IPS-20b (cell line): ENCODE measurements at regions not wholly inside any gene's neighbourhood (a gene's known extent, or its start where the extent isn't known, plus 50 kb on each side); places are given as distances from the start of the nearest gene placed in this dataset.
"Not testable (repeated sequence)": the region's sequence is repeated elsewhere in the genome, so short reads cannot be mapped to it uniquely, and the experiment has no call there.

ENCODE experiments used
- H3K27ac ChIP-seq: one replicate; pipeline ENCODE4 v1.5.1; 2013; ENCODE audit warnings: low read length
- H3K27me3 ChIP-seq: 2 replicates; pipeline ENCODE4 v1.6.1; 2013; ENCODE audit warnings: mild to moderate bottlenecking, low read length, inconsistent platforms; ENCODE audit not compliant: insufficient read depth
- H3K36me3 ChIP-seq: 2 replicates; pipeline ENCODE4 v1.6.1; 2013; ENCODE audit warnings: low read depth, mild to moderate bottlenecking, inconsistent platforms, low read length, moderate library complexity; ENCODE audit not compliant: insufficient read depth
- H3K4me1 ChIP-seq: 2 replicates; pipeline ENCODE4 v1.6.1; 2013; ENCODE audit warnings: mild to moderate bottlenecking, control low read depth, inconsistent platforms, low read length, moderate library complexity; ENCODE audit not compliant: insufficient read depth
- H3K4me3 ChIP-seq: 2 replicates; pipeline ENCODE4 v1.5.1; 2013; ENCODE audit warnings: mild to moderate bottlenecking, low read length, inconsistent platforms
- H3K9ac ChIP-seq: 2 replicates; pipeline ENCODE4 v1.6.1; 2013; ENCODE audit warnings: low read depth, mild to moderate bottlenecking, inconsistent platforms, low read length, moderate library complexity
- H3K9me3 ChIP-seq: 2 replicates; pipeline ENCODE4 v1.6.1; 2013; ENCODE audit warnings: mild to moderate bottlenecking, low read depth, low read length, inconsistent platforms; ENCODE audit not compliant: insufficient read depth

GRCh38 chr2:67186326-67186725, 210.8 kb upstream of the ETAA1 start:
- Histone ChIP-seq H3K27me3 (no peaks in the 10 kb centered on the region), H3K4me3 (no peak overlapping the region), H3K9ac (no peak overlapping the region), H3K4me1 (no peaks in the 10 kb centered on the region), H3K27ac (no peak overlapping the region), H3K9me3 (no peaks in the 10 kb centered on the region), H3K36me3 (no peaks in the 10 kb centered on the region)

DNA sequence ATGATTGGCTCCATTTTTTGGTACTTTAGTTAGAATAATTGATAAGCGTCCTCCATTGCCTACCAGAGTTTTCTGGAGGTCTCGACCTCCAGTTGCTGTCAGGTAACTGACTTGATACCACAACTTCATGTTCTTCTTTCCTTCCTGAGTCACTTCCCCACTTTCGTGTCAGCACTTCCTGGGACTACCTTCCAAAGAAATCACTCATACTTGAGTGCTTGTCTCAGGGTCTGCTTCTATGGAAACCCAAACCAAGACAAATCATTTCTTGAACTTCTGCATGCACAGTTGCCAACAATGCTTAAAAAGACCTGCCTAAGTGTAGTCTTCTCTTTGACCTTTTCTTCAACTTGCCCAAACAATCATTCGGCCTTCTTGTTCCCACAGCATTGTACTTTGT, 210.3 kb upstream of the ETAA1 start:
- no peak overlapping the region for H3K4me3 ChIP-seq
- no peaks in the 10 kb centered on the region for H3K9me3 ChIP-seq
- no peak overlapping the region for H3K27ac ChIP-seq
- no peaks in the 10 kb centered on the region for H3K4me1 ChIP-seq
- no peak overlapping the region for H3K9ac ChIP-seq
- no peaks in the 10 kb centered on the region for H3K36me3 ChIP-seq
- H3K27me3 ChIP-seq, result no peaks in the 10 kb centered on the region

GRCh38 chr2:67195327-67195726, 201.8 kb upstream of the ETAA1 start:
- H3K4me1 ChIP-seq, H3K36me3 ChIP-seq, H3K9ac ChIP-seq, H3K27me3 ChIP-seq, H3K27ac ChIP-seq, H3K4me3 ChIP-seq: not testable (repeated sequence)
- H3K9me3 ChIP-seq, result peaks cover 12% of the 10 kb centered on the region; the same call in 1 of the 2 replicates

- Histone ChIP-seq H3K27ac (no peak overlapping the region), H3K4me3 (no peak overlapping the region), H3K36me3 (no peaks in the 10 kb centered on the region), H3K9ac (no peak overlapping the region), H3K9me3 (no peaks in the 10 kb centered on the region), H3K27me3 (no peaks in the 10 kb centered on the region), H3K4me1 (no peaks in the 10 kb centered on the region)
Observed at GRCh38 chr2:67201521-67201920, 195.6 kb upstream of the ETAA1 start.

- Histone ChIP-seq H3K36me3 (no peaks in the 10 kb centered on the region), H3K4me3 (no peak overlapping the region), H3K27ac (no peak overlapping the region), H3K4me1 (no peaks in the 10 kb centered on the region), H3K9me3 (no peaks in the 10 kb centered on the region), H3K9ac (no peak overlapping the region), H3K27me3 (no peaks in the 10 kb centered on the region)
Observed at GRCh38 chr2:67204349-67204748, 192.8 kb upstream of the ETAA1 start.

DNA sequence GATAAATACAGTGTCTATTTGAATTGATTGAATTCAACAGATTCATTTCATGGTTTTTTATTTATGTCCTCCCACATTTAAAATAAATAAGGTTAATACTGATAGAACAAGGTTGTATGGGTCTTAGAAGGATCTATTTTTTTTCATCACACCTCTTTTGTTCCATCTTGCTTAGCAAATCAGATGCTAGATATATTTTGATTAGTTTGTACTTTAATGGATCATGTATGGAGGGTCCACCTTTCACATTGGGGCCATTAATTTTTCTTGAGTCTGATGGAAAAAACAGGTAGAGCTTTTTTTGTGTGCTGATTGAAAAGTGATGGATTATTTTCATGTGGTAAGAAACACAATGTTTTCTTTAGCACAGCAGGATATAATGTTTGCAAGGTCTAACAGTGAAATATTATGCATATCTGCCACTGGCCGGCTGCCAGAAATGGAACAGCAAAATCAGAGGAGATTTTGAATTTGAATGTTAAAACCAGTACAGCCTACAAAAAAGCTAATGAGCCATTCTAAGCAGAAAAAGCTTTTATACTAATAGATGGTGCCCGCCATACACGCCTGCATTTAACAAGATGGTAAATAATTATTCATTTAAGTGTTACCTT, 188.1 kb upstream of the ETAA1 start:
- Histone ChIP-seq H3K4me3 (no peak overlapping the region), H3K9me3 (no peaks in the 10 kb centered on the region), H3K27me3 (no peaks in the 10 kb centered on the region), H3K27ac (no peak overlapping the region), H3K9ac (no peak overlapping the region), H3K4me1 (no peaks in the 10 kb centered on the region), H3K36me3 (no peaks in the 10 kb centered on the region)

- Histone ChIP-seq H3K27me3 (no peaks in the 10 kb centered on the region), H3K36me3 (no peaks in the 10 kb centered on the region), H3K9ac (no peak overlapping the region), H3K4me3 (no peak overlapping the region), H3K9me3 (no peaks in the 10 kb centered on the region), H3K4me1 (peaks cover 6% of the 10 kb centered on the region; the same call in 1 of the 2 replicates), H3K27ac (no peak overlapping the region)
Observed at GRCh38 chr2:67210430-67210829, 186.7 kb upstream of the ETAA1 start.

GRCh38 chr2:67212203-67212602, 184.9 kb upstream of the ETAA1 start:
- Histone ChIP-seq H3K36me3 (no peaks in the 10 kb centered on the region), H3K27me3 (no peaks in the 10 kb centered on the region), H3K4me1 (peaks cover 8% of the 10 kb centered on the region; the same call in 1 of the 2 replicates), H3K9me3 (peaks cover 3% of the 10 kb centered on the region; the same call in 1 of the 2 replicates), H3K27ac (no peak overlapping the region), H3K9ac (no peak overlapping the region), H3K4me3 (no peak overlapping the region)

DNA sequence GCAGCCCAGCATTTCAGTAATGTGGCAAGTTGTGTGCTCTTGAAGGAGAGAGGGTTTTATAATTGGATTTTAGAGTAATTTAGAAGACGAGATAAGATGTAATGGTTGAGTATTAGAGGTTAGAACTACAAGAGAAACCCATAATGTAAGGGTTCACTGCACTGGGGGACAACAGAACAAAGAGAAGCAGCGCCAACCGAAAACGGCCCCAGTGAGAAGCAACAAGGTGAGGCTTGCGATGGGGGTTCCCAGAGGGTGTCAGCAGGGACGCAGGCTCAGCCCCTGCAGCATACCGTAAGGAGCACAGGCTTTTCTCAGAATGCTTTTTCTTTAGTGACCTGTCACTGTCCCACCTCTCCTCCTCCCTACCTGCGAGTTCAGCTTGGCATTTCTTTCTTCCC, 183.9 kb upstream of the ETAA1 start:
- Histone ChIP-seq H3K36me3 (no peaks in the 10 kb centered on the region), H3K4me1 (peaks cover 11% of the 10 kb centered on the region; the same call in 1 of the 2 replicates), H3K9ac (no peak overlapping the region), H3K27me3 (no peaks in the 10 kb centered on the region), H3K27ac (no peak overlapping the region), H3K9me3 (peaks cover 3% of the 10 kb centered on the region; the same call in 1 of the 2 replicates), H3K4me3 (no peak overlapping the region)

GRCh38 chr2:67213677-67214402, 183.3 kb upstream of the ETAA1 start:
- no peak overlapping the region for H3K27ac ChIP-seq
- H3K27me3 ChIP-seq, result no peaks in the 10 kb centered on the region
- H3K9ac ChIP-seq, result no peak overlapping the region
- peaks cover 11% of the 10 kb centered on the region; the same call in 1 of the 2 replicates for H3K4me1 ChIP-seq
- no peaks in the 10 kb centered on the region for H3K36me3 ChIP-seq
- peaks cover 3% of the 10 kb centered on the region; the same call in 1 of the 2 replicates for H3K9me3 ChIP-seq
- no peak overlapping the region for H3K4me3 ChIP-seq

DNA sequence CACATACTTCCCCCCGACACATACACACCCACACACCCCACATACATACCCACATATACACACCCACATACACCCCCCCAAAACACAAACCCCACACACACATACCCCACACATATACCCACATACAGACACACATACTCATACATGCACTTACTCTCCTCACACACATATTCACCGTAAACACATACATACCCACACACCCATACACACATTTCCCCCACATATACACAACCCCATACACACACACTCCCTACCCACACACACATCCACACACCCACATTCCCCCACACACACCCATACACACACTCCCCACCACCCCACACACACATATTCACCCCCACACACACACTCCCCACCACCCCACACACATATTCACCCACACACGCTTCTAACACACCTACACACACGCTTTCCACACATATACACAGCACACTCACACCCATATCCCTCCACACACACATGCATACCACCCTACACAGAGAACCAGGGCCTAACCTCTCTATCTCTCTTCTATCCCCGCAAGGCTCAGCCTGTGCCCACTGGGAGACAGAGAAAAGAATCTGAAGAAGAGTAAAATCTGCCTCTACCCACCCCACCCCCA, 182.4 kb upstream of the ETAA1 start:
- no peaks in the 10 kb centered on the region for H3K27me3 ChIP-seq
- peaks cover 3% of the 10 kb centered on the region; the same call in 1 of the 2 replicates for H3K9me3 ChIP-seq

More for the DNA sequence above, 182.4 kb upstream of the ETAA1 start:
- Histone ChIP-seq H3K9ac (0 out of 2 replicates have a peak overlapping the region, but pooled peaks have one; percentile 11), H3K36me3 (no peaks in the 10 kb centered on the region), H3K27ac (no peak overlapping the region), H3K4me3 (no peak overlapping the region), H3K4me1 (peaks cover 11% of the 10 kb centered on the region; the same call in 1 of the 2 replicates)
